ENCODE measurements at regions not wholly inside any gene's neighbourhood (a gene's known extent, or its start where the extent isn't known, plus 50 kb on each side); places are given as distances from the start of the nearest gene placed in this dataset.

DNA sequence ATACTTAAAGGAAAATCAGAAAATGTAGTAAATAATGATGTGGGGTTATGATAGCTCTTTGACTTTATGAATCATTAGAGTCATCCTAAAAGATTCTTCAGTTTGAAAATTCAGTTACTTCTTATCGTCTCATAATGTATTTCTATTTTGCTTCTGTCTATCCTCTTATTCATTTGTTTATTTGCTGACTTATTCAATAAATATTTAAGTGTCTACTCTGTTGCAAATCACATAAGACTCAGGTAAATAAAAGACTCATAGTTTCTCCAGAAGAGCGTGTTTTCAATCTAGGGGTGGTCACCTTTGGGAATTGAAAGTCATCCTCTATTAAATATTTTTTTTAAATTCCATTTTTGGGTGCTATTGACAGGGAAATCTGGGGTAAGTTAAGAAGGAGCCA is 69.1 kb upstream of the RBMS1 start:
- TF ChIP-seq, protein P1, sequence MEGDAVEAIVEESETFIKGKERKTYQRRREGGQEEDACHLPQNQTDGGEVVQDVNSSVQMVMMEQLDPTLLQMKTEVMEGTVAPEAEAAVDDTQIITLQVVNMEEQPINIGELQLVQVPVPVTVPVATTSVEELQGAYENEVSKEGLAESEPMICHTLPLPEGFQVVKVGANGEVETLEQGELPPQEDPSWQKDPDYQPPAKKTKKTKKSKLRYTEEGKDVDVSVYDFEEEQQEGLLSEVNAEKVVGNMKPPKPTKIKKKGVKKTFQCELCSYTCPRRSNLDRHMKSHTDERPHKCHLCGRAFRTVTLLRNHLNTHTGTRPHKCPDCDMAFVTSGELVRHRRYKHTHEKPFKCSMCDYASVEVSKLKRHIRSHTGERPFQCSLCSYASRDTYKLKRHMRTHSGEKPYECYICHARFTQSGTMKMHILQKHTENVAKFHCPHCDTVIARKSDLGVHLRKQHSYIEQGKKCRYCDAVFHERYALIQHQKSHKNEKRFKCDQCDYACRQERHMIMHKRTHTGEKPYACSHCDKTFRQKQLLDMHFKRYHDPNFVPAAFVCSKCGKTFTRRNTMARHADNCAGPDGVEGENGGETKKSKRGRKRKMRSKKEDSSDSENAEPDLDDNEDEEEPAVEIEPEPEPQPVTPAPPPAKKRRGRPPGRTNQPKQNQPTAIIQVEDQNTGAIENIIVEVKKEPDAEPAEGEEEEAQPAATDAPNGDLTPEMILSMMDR (IDR thresholded peaks at IDR 0.05; ENCODE audit: insufficient read depth, low read depth, low read length), result no peak
- no peak for DNase-seq (ENCODE audit: low read depth)

DNA sequence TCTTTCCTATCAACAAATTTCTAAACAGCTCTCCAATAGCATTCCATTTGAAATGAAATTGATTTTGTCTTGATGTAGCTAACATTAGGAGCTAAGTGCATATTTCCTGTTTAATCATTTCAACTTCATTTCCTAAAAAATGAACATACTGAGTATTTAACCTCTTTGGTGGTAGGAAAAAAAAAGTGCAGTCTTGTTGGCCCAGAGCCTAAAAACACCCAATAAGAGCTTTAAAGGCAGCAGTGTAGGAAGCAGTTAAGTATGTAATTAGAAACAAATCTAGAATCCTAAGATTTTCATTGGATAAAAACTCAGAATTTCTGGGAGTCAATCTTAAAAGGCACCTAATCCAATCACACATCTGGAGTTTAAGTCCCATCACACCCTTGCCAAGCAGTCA is 71.0 kb upstream of the RBMS1 start:
- TF ChIP-seq, protein P1 (IDR thresholded peaks at IDR 0.05; ENCODE audit: insufficient read depth, low read depth, low read length), result no peak
- no peak for DNase-seq (ENCODE audit: low read depth)
- H3K4me3 ChIP-seq (ENCODE audit: low read depth, low read length), result no peak overlapping the region

More for the DNA sequence above, 69.1 kb upstream of the RBMS1 start:
- H3K4me3 ChIP-seq (ENCODE audit: low read depth, low read length), result no peak overlapping the region

DNA sequence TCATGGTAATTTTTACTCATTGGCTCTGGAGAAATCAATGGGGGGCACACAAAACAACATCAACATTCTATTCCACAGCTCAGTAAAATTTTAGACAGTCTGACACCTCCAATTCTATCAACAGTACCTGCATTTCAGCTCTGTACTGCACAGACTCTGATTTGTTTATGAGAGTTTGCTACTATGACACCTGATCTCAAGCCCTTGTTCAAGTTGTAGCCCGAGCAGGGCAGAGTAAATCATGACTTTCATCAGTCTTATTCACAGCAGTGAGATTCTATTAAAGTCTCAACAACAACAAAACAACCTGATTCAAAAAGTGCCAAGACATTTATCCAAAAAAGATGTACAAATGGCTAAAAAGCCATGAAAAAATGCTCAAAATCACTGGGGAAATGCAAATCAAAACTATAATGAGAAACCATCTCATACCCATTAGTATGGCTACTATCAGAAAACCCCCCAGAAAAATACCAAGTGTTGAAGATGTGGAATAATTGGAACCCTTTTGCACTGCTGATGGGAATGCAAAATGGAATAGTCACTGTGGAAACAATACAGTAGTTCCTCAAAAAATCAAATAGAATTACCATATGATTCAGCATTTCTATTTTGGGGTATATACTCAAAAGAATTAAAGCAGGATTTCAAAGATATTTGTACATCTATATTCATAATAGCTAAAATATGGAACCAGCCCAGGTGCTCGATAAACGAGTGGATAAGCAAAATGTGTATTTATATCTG is 71.7 kb upstream of the RBMS1 start:
- no peak overlapping the region for H3K4me3 ChIP-seq (ENCODE audit: low read depth, low read length)
- no peak for DNase-seq (ENCODE audit: low read depth)
- TF ChIP-seq, protein P1 (IDR thresholded peaks at IDR 0.05; ENCODE audit: insufficient read depth, low read depth, low read length), result no peak

DNA sequence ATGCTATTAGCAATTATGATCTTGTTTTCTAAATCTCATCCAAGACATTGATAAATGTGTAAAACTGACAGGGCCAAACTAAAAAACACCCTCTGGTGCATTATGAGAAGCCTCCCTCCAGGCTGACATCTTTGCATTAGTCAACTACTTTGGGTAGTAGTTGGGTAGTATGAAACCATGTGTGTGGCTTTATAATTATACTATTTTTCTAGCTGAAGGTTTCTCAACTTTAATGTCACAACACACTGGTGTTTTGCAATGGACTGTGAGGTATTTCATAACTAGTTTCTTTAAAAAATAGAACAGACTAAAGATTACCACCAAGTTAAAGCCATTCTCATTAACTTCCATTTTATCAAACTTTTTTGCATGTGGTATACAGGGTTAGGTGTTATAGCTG is 73.1 kb upstream of the RBMS1 start:
- no peak overlapping the region for H3K4me3 ChIP-seq (ENCODE audit: low read depth, low read length)
- peak; percentile 76 for DNase-seq (ENCODE audit: low read depth)
- TF ChIP-seq, protein P1 (IDR thresholded peaks at IDR 0.05; ENCODE audit: insufficient read depth, low read depth, low read length), result no peak

DNA sequence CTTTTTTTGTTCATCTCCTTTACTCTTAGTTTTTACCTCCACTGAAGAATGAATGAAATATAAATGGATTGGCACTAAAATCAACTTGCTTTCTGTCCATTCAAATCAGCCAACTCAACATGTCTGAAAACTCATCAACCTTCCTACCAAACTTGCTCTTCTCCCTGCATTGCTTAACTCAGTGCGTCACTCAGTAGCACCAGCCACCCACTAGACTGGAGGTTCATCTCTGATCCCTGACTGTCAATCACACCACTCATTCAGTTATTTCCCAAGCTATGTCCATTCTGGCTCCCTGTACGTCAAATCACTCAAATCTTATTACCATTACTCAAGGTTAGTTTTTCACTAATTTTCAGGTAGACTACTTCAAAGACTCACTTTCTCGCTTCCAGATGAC is 75.2 kb upstream of the RBMS1 start:
- H3K4me3 ChIP-seq (ENCODE audit: low read depth, low read length), result no peak overlapping the region
- no peak for DNase-seq (ENCODE audit: low read depth)
- TF ChIP-seq, protein P1 (IDR thresholded peaks at IDR 0.05; ENCODE audit: insufficient read depth, low read depth, low read length), result no peak

DNA sequence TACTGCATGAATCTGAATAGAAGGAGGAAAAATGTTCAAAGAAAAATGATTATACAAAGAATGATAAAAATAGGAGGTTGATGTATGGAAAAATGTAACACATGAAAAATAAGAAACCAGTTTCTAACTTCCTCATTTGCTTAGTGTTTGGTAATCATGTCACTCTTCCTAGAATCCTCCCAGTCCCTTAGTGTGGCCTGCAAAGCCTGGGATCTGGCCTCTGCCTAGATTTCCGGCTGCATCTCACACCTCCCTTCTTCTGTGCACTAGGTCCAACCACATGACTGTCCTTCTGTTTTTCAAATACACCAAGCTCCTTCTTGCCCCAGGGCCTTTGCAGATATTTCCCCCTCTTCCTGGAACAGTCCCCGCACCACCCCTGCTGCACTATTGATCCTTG is 76.8 kb upstream of the RBMS1 start:
- H3K4me3 ChIP-seq (ENCODE audit: low read depth, low read length), result no peak overlapping the region
- no peak for DNase-seq (ENCODE audit: low read depth)
- TF ChIP-seq, protein P1 (IDR thresholded peaks at IDR 0.05; ENCODE audit: insufficient read depth, low read depth, low read length), result no peak
